Lower lobe of right lung (tissue), 2 donors: ENCODE measurements at regions not wholly inside any gene's neighbourhood (a gene's known extent, or its start where the extent isn't known, plus 50 kb on each side); places are given as distances from the start of the nearest gene placed in this dataset.

Experiments used
- ATAC-seq, 2 donors: fragments of 200-7000 bp; cut with Tn5 transposase; one replicate each; pipeline ENCODE4 v1.9.1; 2020 to 2022; ENCODE audit warnings: mild to moderate bottlenecking in 2 of 2, moderate library complexity in 2 of 2
- DNase-seq: peaks from one replicate; pipeline ENCODE4 v3.0.0-alpha.2; 2020
- H3K27ac ChIP-seq: fragments of 200-600 bp; one replicate; pipeline ENCODE4 v1.8.0; 2022
- H3K27me3 ChIP-seq: fragments of 200-600 bp; one replicate; pipeline ENCODE4 v1.8.0; 2022; ENCODE audit warnings: low read depth
- H3K36me3 ChIP-seq: fragments of 200-600 bp; one replicate; pipeline ENCODE4 v1.8.0; 2022; ENCODE audit warnings: mild to moderate bottlenecking
- H3K4me1 ChIP-seq: fragments of 200-600 bp; one replicate; pipeline ENCODE4 v1.8.0; 2022
- H3K4me3 ChIP-seq: fragments of 200-600 bp; one replicate; pipeline ENCODE4 v1.8.0; 2022; ENCODE audit warnings: mild to moderate bottlenecking
- H3K9me3 ChIP-seq: fragments of 200-600 bp; one replicate; pipeline ENCODE4 v1.8.0; 2022
- CTCF ChIP-seq: fragments of 200-600 bp; IDR thresholded peaks from one replicate; pipeline ENCODE4 v1.8.0; 2022; ENCODE audit warnings: antibody characterized with exemption, mild to moderate bottlenecking
- intact Hi-C: fragments of 100-400 bp; cut with DNase I; formaldehyde crosslinking; loops from one replicate; pipeline ENCODE4 v1.11.0; 2022
- donor health status: DM: no; HTN: yes; CAD: no; lungs with severe emphysema.

GRCh38 chr5:103411711-103412110, 150.9 kb downstream of the NUDT12 start:
- Histone ChIP-seq H3K4me3 (no peak overlapping the region), H3K27ac (no peak overlapping the region), H3K9me3 (no peaks in the 10 kb centered on the region), H3K27me3 (no peaks in the 10 kb centered on the region), H3K36me3 (no peaks in the 10 kb centered on the region), H3K4me1 (no peaks in the 10 kb centered on the region)
- no peak for TF ChIP-seq CTCF
- ATAC-seq (no peak), DNase-seq (no peak)
- intact Hi-C loops: no loop called here

GRCh38 chr5:103410172-103410571, 151.6 kb downstream of the MACIR start:
- DNase-seq: no peak
- H3K4me3 ChIP-seq: no peak overlapping the region
- intact Hi-C loops: no loop called here
- no peaks in the 10 kb centered on the region for H3K36me3 ChIP-seq
- H3K27ac ChIP-seq: no peak overlapping the region
- no peaks in the 10 kb centered on the region for H3K9me3 ChIP-seq
- H3K27me3 ChIP-seq: no peaks in the 10 kb centered on the region
- no peak for ATAC-seq
- no peak for TF ChIP-seq CTCF
- no peaks in the 10 kb centered on the region for H3K4me1 ChIP-seq

GRCh38 chr5:103409013-103409670, 150.6 kb downstream of the MACIR start:
- Histone ChIP-seq H3K36me3 (no peaks in the 10 kb centered on the region), H3K27ac (no peak overlapping the region), H3K4me1 (no peaks in the 10 kb centered on the region), H3K4me3 (no peak overlapping the region), H3K9me3 (no peaks in the 10 kb centered on the region), H3K27me3 (no peaks in the 10 kb centered on the region)
- TF ChIP-seq CTCF: no peak
- intact Hi-C loops: no loop called here
- DNase-seq (no peak), ATAC-seq (no peak)

GRCh38 chr5:103408408-103408807, 149.8 kb downstream of the MACIR start:
- H3K4me3 ChIP-seq: no peak overlapping the region
- no peaks in the 10 kb centered on the region for H3K27me3 ChIP-seq
- no peaks in the 10 kb centered on the region for H3K4me1 ChIP-seq
- no peak for TF ChIP-seq CTCF
- intact Hi-C loops: no loop called here
- DNase-seq (no peak), ATAC-seq (no peak)
- no peaks in the 10 kb centered on the region for H3K9me3 ChIP-seq
- H3K27ac ChIP-seq: no peak overlapping the region
- no peaks in the 10 kb centered on the region for H3K36me3 ChIP-seq

- no peak for TF ChIP-seq CTCF
Observed at GRCh38 chr5:103407402-103407801, 148.8 kb downstream of the MACIR start.

GRCh38 chr5:103404483-103404882, 145.9 kb downstream of the MACIR start:
- Histone ChIP-seq H3K4me3 (no peak overlapping the region), H3K27me3 (no peaks in the 10 kb centered on the region), H3K4me1 (no peaks in the 10 kb centered on the region), H3K9me3 (no peaks in the 10 kb centered on the region), H3K36me3 (no peaks in the 10 kb centered on the region), H3K27ac (no peak overlapping the region)
- intact Hi-C loops: no loop called here
- ATAC-seq: no peak
- DNase-seq: no peak
- no peak for TF ChIP-seq CTCF

More at GRCh38 chr5:103407402-103407801, 148.8 kb downstream of the MACIR start:
- Histone ChIP-seq H3K4me3 (no peak overlapping the region), H3K9me3 (no peaks in the 10 kb centered on the region), H3K27ac (no peak overlapping the region), H3K27me3 (no peaks in the 10 kb centered on the region), H3K36me3 (no peaks in the 10 kb centered on the region), H3K4me1 (no peaks in the 10 kb centered on the region)
- DNase-seq: no peak
- ATAC-seq: no peak
- intact Hi-C loops: no loop called here
